Testis (tissue), 2 donors: ENCODE measurements at regions not wholly inside any gene's neighbourhood (a gene's known extent, or its start where the extent isn't known, plus 50 kb on each side); places are given as distances from the start of the nearest gene placed in this dataset.

Experiments used
- CTCF ChIP-seq, 3 experiments: fragments of 450-650 bp in 2 of 3; fragments of 200-600 bp in 1 of 3; sonication (generic) in 1 of 3; IDR thresholded peaks; one replicate each; pipeline ENCODE4 v1.5.1; 2016 to 2019; ENCODE audit warnings: antibody characterized with exemption in 3 of 3, mild to moderate bottlenecking in 2 of 3, moderate library complexity in 1 of 3
- POLR2A ChIP-seq: fragments of 450-650 bp; IDR thresholded peaks from one replicate; pipeline ENCODE4 v1.6.1; 2017; ENCODE audit warnings: antibody characterized with exemption, mild to moderate bottlenecking, moderate library complexity

- TF ChIP-seq CTCF (IDR thresholded peaks at IDR 0.05) (no peak), POLR2A (no peak)
Observed at GRCh38 chr18:4549164-4549872, 94.2 kb upstream of the DLGAP1 start.
